CD14-positive monocyte (primary cell): ENCODE measurements at regions not wholly inside any gene's neighbourhood (a gene's known extent, or its start where the extent isn't known, plus 50 kb on each side); places are given as distances from the start of the nearest gene placed in this dataset.
"Not testable (repeated sequence)": the region's sequence is repeated elsewhere in the genome, so short reads cannot be mapped to it uniquely, and the experiment has no call there.

ENCODE experiments used
- DNase-seq, 3 donors: peaks; one replicate each; pipeline ENCODE4 v3.0.0-alpha.2; 2011 to 2022
- H2AFZ ChIP-seq: 2 replicates; pipeline ENCODE4 v1.6.0; 2012; ENCODE audit warnings: mild to moderate bottlenecking, low read depth, low read length, inconsistent platforms; ENCODE audit not compliant: insufficient read depth, poor library complexity, severe bottlenecking
- H3K27ac ChIP-seq, 2 donors: 1 replicate in 1 of 2; 2 replicates in 1 of 2; pipeline ENCODE4 v1.5.1; 2012 to 2013; ENCODE audit warnings: low read length in 2 of 2, control low read depth in 1 of 2, inconsistent platforms in 1 of 2, low read depth in 1 of 2, mild to moderate bottlenecking in 1 of 2
- H3K27me3 ChIP-seq, 2 donors: one replicate each; pipeline versions ENCODE4 v1.6.0 to v1.6.1; 2011 to 2013; ENCODE audit warnings: low read length in 2 of 2; ENCODE audit not compliant: control insufficient read depth in 2 of 2, insufficient read depth in 2 of 2
- H3K36me3 ChIP-seq, 2 donors: replicated peaks in 1 of 2; 1 replicate in 1 of 2; 2 replicates in 1 of 2; pipeline versions ENCODE4 v1.5.1 to v1.6.1; 2012 to 2013; ENCODE audit warnings: low read length in 2 of 2, control low read depth in 1 of 2, inconsistent platforms in 1 of 2, mild to moderate bottlenecking in 1 of 2; ENCODE audit not compliant: insufficient read depth in 2 of 2, control insufficient read depth in 1 of 2
- H3K4me1 ChIP-seq, 2 donors: 1 replicate in 1 of 2; 2 replicates in 1 of 2; pipeline versions ENCODE4 v1.5.1 to v1.6.1; 2012 to 2013; ENCODE audit warnings: low read length in 2 of 2, control low read depth in 1 of 2, inconsistent platforms in 1 of 2, mild to moderate bottlenecking in 1 of 2, moderate library complexity in 1 of 2; ENCODE audit not compliant: insufficient read depth in 2 of 2, control insufficient read depth in 1 of 2
- H3K4me2 ChIP-seq: replicated peaks from 2 replicates; pipeline ENCODE3; 2012; ENCODE audit warnings: low read length, moderate library complexity, mild to moderate bottlenecking; ENCODE audit not compliant: poor library complexity, severe bottlenecking; ENCODE audit errors: extremely low read depth
- H3K4me3 ChIP-seq, 3 experiments: fragments of 200-600 bp in 1 of 3; sonication (generic) in 1 of 3; replicated peaks in 1 of 3; 1 replicate in 2 of 3; 2 replicates in 1 of 3; pipeline ENCODE4 v1.5.1; 2011 to 2013; ENCODE audit warnings: low read length in 3 of 3, mild to moderate bottlenecking in 3 of 3, control low read depth in 2 of 3, low read depth in 2 of 3, inconsistent platforms in 1 of 3, moderate library complexity in 1 of 3
- H3K79me2 ChIP-seq: 2 replicates; pipeline ENCODE4 v1.6.0; 2012; ENCODE audit warnings: mild to moderate bottlenecking, control low read depth, inconsistent platforms, low read length, moderate library complexity; ENCODE audit not compliant: insufficient read depth
- H3K9ac ChIP-seq: 2 replicates; pipeline ENCODE4 v1.6.0; 2017; ENCODE audit warnings: low read length, mild to moderate bottlenecking; ENCODE audit not compliant: insufficient read depth, poor library complexity, severe bottlenecking
- H3K9me3 ChIP-seq, 2 donors: replicated peaks in 1 of 2; 1 replicate in 1 of 2; 2 replicates in 1 of 2; pipeline versions ENCODE4 v1.5.1 to v1.6.1; 2012 to 2013; ENCODE audit warnings: low read length in 2 of 2, control low read depth in 1 of 2; ENCODE audit not compliant: control insufficient read depth in 1 of 2, insufficient read depth in 1 of 2
- H4K20me1 ChIP-seq: 2 replicates; pipeline ENCODE4 v1.6.0; 2012; ENCODE audit warnings: mild to moderate bottlenecking, low read length, control low read depth, moderate library complexity; ENCODE audit not compliant: insufficient read depth
- H3K27ac Mint-ChIP-seq, 7 donors: one replicate each; pipeline ENCODE4 v1.8.0; 2020; ENCODE audit warnings: mild to moderate bottlenecking in 7 of 7, mixed read lengths in 7 of 7, moderate library complexity in 6 of 7, inconsistent platforms in 2 of 7
- H3K27me3 Mint-ChIP-seq, 3 donors: one replicate each; pipeline ENCODE4 v1.8.0; 2021 to 2022; ENCODE audit warnings: low read depth in 3 of 3, mild to moderate bottlenecking in 3 of 3, mixed read lengths in 3 of 3, moderate library complexity in 3 of 3, inconsistent platforms in 1 of 3
- H3K36me3 Mint-ChIP-seq, 2 donors: one replicate each; pipeline ENCODE4 v1.8.0; 2020; ENCODE audit warnings: mixed read lengths in 2 of 2, inconsistent platforms in 1 of 2, mild to moderate bottlenecking in 1 of 2
- H3K4me1 Mint-ChIP-seq: one replicate; pipeline ENCODE4 v1.8.0; 2020; ENCODE audit warnings: mild to moderate bottlenecking, mixed read lengths
- H3K4me3 Mint-ChIP-seq, 2 donors: one replicate each; pipeline ENCODE4 v1.8.0; 2020; ENCODE audit warnings: mild to moderate bottlenecking in 2 of 2, mixed read lengths in 2 of 2, moderate library complexity in 1 of 2
- H3K9me3 Mint-ChIP-seq, 7 donors: one replicate each; pipeline ENCODE4 v1.8.0; 2020 to 2022; ENCODE audit warnings: mixed read lengths in 7 of 7, mild to moderate bottlenecking in 6 of 7, moderate library complexity in 6 of 7, inconsistent platforms in 2 of 7
- WGBS: methylation state at CpG from one replicate; pipeline ENCODE4 v1.1.5; 2013; ENCODE audit warnings: missing lambda C conversion rate; ENCODE audit not compliant: insufficient coverage; 5-methylcytosine and 5-hydroxymethylcytosine counted together
- intact Hi-C, 2 donors: fragments of 100-400 bp; cut with micrococcal nuclease; formaldehyde crosslinking; loops; one replicate each; pipeline versions ENCODE4 v1.15.0 to v1.15.1; 2023

DNA sequence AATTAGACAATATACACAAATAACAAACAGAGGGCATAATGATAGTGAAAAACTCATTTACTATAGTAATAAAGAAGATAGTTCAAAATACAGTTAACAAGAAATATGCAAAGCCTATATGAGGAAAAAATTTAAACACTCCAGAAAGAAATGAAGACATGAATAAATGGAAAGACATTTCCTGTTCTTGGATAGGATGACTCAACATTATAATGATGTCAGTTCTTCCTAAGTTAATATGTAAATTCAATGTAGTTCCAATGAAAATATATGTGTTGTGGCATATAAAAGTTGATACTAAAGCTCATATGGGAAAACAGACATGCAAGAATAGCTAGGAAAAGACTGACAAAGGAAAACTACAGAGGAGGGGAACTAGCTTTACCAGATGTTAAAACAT is 63.5 kb downstream of the SYT15B start:
- H3K4me3 Mint-ChIP-seq, H3K4me2 ChIP-seq, intact Hi-C loops, H3K4me3 ChIP-seq, H3K9me3 ChIP-seq, H3K4me1 Mint-ChIP-seq, H3K27me3 Mint-ChIP-seq, H3K27ac ChIP-seq, H2AFZ ChIP-seq, H3K36me3 Mint-ChIP-seq, H3K36me3 ChIP-seq, DNase-seq, H3K9ac ChIP-seq, H3K27ac Mint-ChIP-seq, H3K4me1 ChIP-seq, H4K20me1 ChIP-seq, H3K27me3 ChIP-seq, H3K79me2 ChIP-seq, H3K9me3 Mint-ChIP-seq: not testable (repeated sequence)

DNA sequence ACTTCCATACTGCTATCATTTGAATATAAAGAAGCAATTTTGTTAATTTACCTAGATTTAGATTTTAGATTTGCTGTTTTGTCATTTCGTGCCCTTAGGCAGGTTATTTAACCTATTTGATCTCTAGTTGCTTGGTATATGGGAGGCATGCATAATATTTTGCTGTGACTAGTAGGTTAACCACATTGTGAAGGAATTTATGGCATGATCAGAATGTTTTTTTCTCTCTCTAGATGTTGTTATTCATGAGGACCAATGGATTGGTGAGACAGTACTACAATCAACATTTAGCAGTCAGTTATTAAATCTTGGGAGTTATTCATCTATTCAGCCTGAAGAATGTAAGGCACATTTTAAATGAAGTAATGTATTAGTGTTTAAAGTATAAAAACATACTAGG is 67.2 kb downstream of the SYT15B start:
- H3K79me2 ChIP-seq, H3K27me3 ChIP-seq, H3K4me1 Mint-ChIP-seq, H3K4me1 ChIP-seq, H3K27me3 Mint-ChIP-seq, intact Hi-C loops, H3K9ac ChIP-seq, H3K27ac ChIP-seq, H3K4me2 ChIP-seq, H3K36me3 Mint-ChIP-seq, H3K9me3 ChIP-seq, H2AFZ ChIP-seq, H3K27ac Mint-ChIP-seq, H3K36me3 ChIP-seq, H3K4me3 Mint-ChIP-seq, DNase-seq, H3K9me3 Mint-ChIP-seq, H3K4me3 ChIP-seq, H4K20me1 ChIP-seq: not testable (repeated sequence)
- no CpG with 5 or more reads among the region's 1 CpG for WGBS

DNA sequence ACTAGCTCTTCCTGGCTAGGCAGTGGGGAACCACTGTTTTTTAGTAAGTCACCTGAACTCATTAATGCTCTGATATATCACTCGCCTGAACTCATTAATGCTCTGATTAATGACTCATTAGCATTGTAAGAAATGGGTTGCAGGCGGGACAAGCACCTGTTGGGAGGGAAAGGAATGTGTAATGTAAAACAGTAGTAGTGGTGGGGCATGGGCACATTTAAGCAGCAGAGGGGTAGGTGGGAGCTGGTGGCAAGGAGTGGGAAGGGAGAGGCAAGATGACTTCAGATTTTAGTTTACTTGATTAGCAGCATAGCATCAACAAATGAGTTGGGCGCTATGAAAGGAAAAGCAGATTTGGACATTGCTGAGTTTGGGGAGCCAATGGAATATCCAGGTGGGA is 68.2 kb downstream of the SYT15B start:
- WGBS: no CpG with 5 or more reads among the region's 3 CpGs
- H3K9ac ChIP-seq, H3K4me1 ChIP-seq, H2AFZ ChIP-seq, H3K79me2 ChIP-seq, intact Hi-C loops, H3K27ac ChIP-seq, H3K27me3 ChIP-seq, H3K27ac Mint-ChIP-seq, H3K4me2 ChIP-seq, DNase-seq, H4K20me1 ChIP-seq, H3K27me3 Mint-ChIP-seq, H3K4me3 ChIP-seq, H3K9me3 Mint-ChIP-seq, H3K9me3 ChIP-seq, H3K36me3 ChIP-seq, H3K4me3 Mint-ChIP-seq, H3K4me1 Mint-ChIP-seq, H3K36me3 Mint-ChIP-seq: not testable (repeated sequence)

DNA sequence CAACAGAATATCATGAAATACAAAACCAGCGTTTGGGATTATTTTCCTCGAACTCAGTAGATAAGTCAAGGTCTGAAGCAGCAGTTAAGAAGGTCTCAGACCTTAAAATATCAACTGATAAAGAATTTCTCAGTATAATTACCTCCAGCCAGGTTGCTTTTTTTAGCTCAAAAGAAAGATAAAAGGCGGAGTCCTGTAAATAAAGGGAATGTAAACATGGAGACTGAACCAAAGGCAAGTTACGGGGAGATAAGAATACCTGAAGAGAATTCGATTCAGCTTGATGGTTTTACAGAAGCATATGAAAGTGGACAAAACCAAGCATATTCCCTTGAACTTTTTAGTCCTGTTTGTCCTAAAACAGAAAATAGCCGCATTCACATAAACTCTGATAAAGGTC is 73.1 kb downstream of the SYT15B start:
- H3K79me2 ChIP-seq, H3K27ac ChIP-seq, H3K36me3 Mint-ChIP-seq, H3K4me3 Mint-ChIP-seq, H3K4me3 ChIP-seq, H3K9ac ChIP-seq, H3K4me1 Mint-ChIP-seq, DNase-seq, H3K27ac Mint-ChIP-seq, intact Hi-C loops, H2AFZ ChIP-seq, H3K4me2 ChIP-seq, H3K9me3 Mint-ChIP-seq, H3K36me3 ChIP-seq, H3K27me3 ChIP-seq, H3K4me1 ChIP-seq, H4K20me1 ChIP-seq, H3K27me3 Mint-ChIP-seq, H3K9me3 ChIP-seq: not testable (repeated sequence)
- WGBS: no CpG with 5 or more reads among the region's 6 CpGs
